Osteoblast (primary cell): ENCODE measurements at regions not wholly inside any gene's neighbourhood (a gene's known extent, or its start where the extent isn't known, plus 50 kb on each side); places are given as distances from the start of the nearest gene placed in this dataset.

Experiments used
- DNase-seq: peaks from one replicate; pipeline ENCODE4 v3.0.0; 2011; ENCODE audit warnings: low spot score, mixed read lengths; ENCODE audit not compliant: insufficient read length; ENCODE audit errors: missing footprints
- H2AFZ ChIP-seq: 2 replicates; pipeline ENCODE4 v1.6.0; 2011; ENCODE audit warnings: mild to moderate bottlenecking, low read length
- H3K27ac ChIP-seq: 2 replicates; pipeline ENCODE4 v1.5.1; 2011; ENCODE audit warnings: mild to moderate bottlenecking, low read depth, low read length, moderate library complexity
- H3K27me3 ChIP-seq: 2 replicates; pipeline ENCODE4 v1.6.0; 2012; ENCODE audit warnings: mild to moderate bottlenecking, control low read depth, inconsistent platforms, low read length, moderate library complexity; ENCODE audit not compliant: insufficient read depth
- H3K36me3 ChIP-seq: 2 replicates; pipeline ENCODE4 v1.5.1; 2011; ENCODE audit warnings: mild to moderate bottlenecking, low read length, control low read depth, moderate library complexity; ENCODE audit not compliant: insufficient read depth
- H3K4me1 ChIP-seq: 2 replicates; pipeline ENCODE4 v1.5.1; 2011; ENCODE audit warnings: mild to moderate bottlenecking, low read length, control low read depth, moderate library complexity; ENCODE audit not compliant: insufficient read depth
- H3K4me2 ChIP-seq: 2 replicates; pipeline ENCODE4 v1.6.0; 2011; ENCODE audit warnings: mild to moderate bottlenecking, low read length; ENCODE audit not compliant: insufficient read depth
- H3K4me3 ChIP-seq: fragments of 200-600 bp; sonication (generic); 3 replicates; pipeline ENCODE4 v1.5.1; 2012; ENCODE audit warnings: mild to moderate bottlenecking, low read length, inconsistent platforms; ENCODE audit not compliant: insufficient read depth
- H3K79me2 ChIP-seq: 2 replicates; pipeline ENCODE4 v1.6.0; 2012; ENCODE audit warnings: mild to moderate bottlenecking, low read length, control low read depth, inconsistent platforms; ENCODE audit not compliant: insufficient read depth
- H3K9me3 ChIP-seq: 2 replicates; pipeline ENCODE4 v1.5.1; 2011; ENCODE audit warnings: low read depth, low read length, control low read depth
- H4K20me1 ChIP-seq: 2 replicates; pipeline ENCODE4 v1.6.0; 2012; ENCODE audit warnings: mild to moderate bottlenecking, low read length, control low read depth; ENCODE audit not compliant: insufficient read depth
- CTCF ChIP-seq: IDR thresholded peaks from 2 replicates; pipeline ENCODE4 v1.5.1; 2011; ENCODE audit warnings: mild to moderate bottlenecking, low read depth, low read length, moderate library complexity; ENCODE audit errors: extremely low read depth

- Histone ChIP-seq H3K27ac (no peak overlapping the region), H3K4me3 (no peak overlapping the region), H2AFZ (no peak overlapping the region), H3K79me2 (no peaks in the 10 kb centered on the region), H3K9me3 (no peaks in the 10 kb centered on the region), H3K4me2 (no peak overlapping the region), H3K27me3 (no peaks in the 10 kb centered on the region), H4K20me1 (no peaks in the 10 kb centered on the region), H3K36me3 (no peaks in the 10 kb centered on the region), H3K4me1 (no peaks in the 10 kb centered on the region)
- TF ChIP-seq CTCF = no peak
- DNase-seq = no peak
These were observed 368.4 kb downstream of the IRX2 start for GRCh38 chr5:2382776-2383697.

- Histone ChIP-seq H4K20me1 (no peaks in the 10 kb centered on the region), H3K36me3 (no peaks in the 10 kb centered on the region), H3K4me1 (no peaks in the 10 kb centered on the region), H3K27ac (no peak overlapping the region), H3K27me3 (no peaks in the 10 kb centered on the region), H3K4me2 (no peak overlapping the region), H3K4me3 (no peak overlapping the region), H2AFZ (no peak overlapping the region), H3K79me2 (no peaks in the 10 kb centered on the region), H3K9me3 (no peaks in the 10 kb centered on the region)
- DNase-seq = no peak
- no peak for TF ChIP-seq CTCF
These were observed 369.6 kb downstream of the IRX2 start for GRCh38 chr5:2381861-2382260.

GRCh38 chr5:2381070-2381469, 370.4 kb downstream of the IRX2 start:
- Histone ChIP-seq H2AFZ (no peak overlapping the region), H3K4me1 (no peaks in the 10 kb centered on the region), H3K36me3 (no peaks in the 10 kb centered on the region), H3K27ac (no peak overlapping the region), H3K4me2 (no peak overlapping the region), H3K27me3 (no peaks in the 10 kb centered on the region), H3K4me3 (no peak overlapping the region), H3K79me2 (no peaks in the 10 kb centered on the region), H4K20me1 (no peaks in the 10 kb centered on the region), H3K9me3 (no peaks in the 10 kb centered on the region)
- no peak for TF ChIP-seq CTCF
- DNase-seq = no peak

- Histone ChIP-seq H3K4me1 (no peaks in the 10 kb centered on the region), H3K4me3 (no peak overlapping the region), H3K79me2 (no peaks in the 10 kb centered on the region), H3K4me2 (no peak overlapping the region), H4K20me1 (no peaks in the 10 kb centered on the region), H2AFZ (no peak overlapping the region), H3K27ac (no peak overlapping the region), H3K27me3 (no peaks in the 10 kb centered on the region), H3K36me3 (no peaks in the 10 kb centered on the region), H3K9me3 (no peaks in the 10 kb centered on the region)
- no peak for DNase-seq
- TF ChIP-seq CTCF = no peak
These were observed 372.5 kb downstream of the IRX2 start for GRCh38 chr5:2378976-2379375.
